OCI-LY7 (cell line): ENCODE measurements at regions not wholly inside any gene's neighbourhood (a gene's known extent, or its start where the extent isn't known, plus 50 kb on each side); places are given as distances from the start of the nearest gene placed in this dataset.

Source experiments
- EZH2phosphoT487 ChIP-seq: fragments of 200-600 bp; sonication (generic); IDR thresholded peaks from 2 replicates; pipeline ENCODE4 v1.6.1; 2018; ENCODE audit warnings: low read depth, borderline replicate concordance, mild to moderate bottlenecking, mixed run types, antibody characterized with exemption, low read length, moderate library complexity, mixed read lengths
- TF ChIP-seq, protein P1 (sequence below): fragments of 200-600 bp; sonication (generic); conservative IDR thresholded peaks from 2 replicates; pipeline ENCODE4 v1.5.1; 2014; ENCODE audit warnings: mild to moderate bottlenecking, antibody characterized with exemption, low read length, moderate library complexity, mixed read lengths

DNA sequence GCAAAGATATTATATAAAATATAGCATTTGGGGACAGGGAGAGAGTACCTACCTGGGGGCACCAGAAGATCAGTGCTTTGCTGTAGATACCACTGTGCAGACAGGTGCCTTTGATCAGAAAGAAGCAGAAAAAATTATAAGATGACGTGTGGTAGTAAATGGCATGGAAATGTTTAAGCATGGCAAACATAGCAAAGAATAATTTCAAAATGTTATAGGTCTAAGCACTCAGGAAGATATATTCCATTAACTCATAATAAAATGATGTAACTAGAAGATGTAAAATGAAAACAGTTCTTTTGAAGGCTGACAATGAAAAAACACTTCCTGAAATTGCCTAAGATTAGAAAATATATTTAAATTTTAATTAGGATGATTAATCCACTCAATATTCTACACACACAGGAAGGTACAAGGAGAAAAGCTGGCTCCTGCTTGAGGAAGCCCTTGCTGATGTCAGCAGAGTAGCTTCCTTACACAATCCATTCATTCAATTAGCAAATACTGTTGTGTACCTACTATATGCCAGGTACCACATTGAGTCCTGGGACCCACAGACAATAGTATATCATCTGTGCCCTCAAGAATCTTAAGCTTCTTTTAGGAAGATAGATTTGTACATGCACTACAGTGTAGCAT, 290.2 kb upstream of the CNR1 start:
- TF ChIP-seq, protein P1, sequence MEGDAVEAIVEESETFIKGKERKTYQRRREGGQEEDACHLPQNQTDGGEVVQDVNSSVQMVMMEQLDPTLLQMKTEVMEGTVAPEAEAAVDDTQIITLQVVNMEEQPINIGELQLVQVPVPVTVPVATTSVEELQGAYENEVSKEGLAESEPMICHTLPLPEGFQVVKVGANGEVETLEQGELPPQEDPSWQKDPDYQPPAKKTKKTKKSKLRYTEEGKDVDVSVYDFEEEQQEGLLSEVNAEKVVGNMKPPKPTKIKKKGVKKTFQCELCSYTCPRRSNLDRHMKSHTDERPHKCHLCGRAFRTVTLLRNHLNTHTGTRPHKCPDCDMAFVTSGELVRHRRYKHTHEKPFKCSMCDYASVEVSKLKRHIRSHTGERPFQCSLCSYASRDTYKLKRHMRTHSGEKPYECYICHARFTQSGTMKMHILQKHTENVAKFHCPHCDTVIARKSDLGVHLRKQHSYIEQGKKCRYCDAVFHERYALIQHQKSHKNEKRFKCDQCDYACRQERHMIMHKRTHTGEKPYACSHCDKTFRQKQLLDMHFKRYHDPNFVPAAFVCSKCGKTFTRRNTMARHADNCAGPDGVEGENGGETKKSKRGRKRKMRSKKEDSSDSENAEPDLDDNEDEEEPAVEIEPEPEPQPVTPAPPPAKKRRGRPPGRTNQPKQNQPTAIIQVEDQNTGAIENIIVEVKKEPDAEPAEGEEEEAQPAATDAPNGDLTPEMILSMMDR = no peak
- no peak for TF ChIP-seq EZH2phosphoT487
